Stomach (tissue), 8 donors: ENCODE measurements at regions not wholly inside any gene's neighbourhood (a gene's known extent, or its start where the extent isn't known, plus 50 kb on each side); places are given as distances from the start of the nearest gene placed in this dataset.
"Not testable (repeated sequence)": the region's sequence is repeated elsewhere in the genome, so short reads cannot be mapped to it uniquely, and the experiment has no call there.

Source experiments
- DNase-seq, 2 donors: peaks; one replicate each; pipeline versions ENCODE4 v3.0.0 to v3.0.0-alpha.2; 2013 to 2019
- H3K27ac ChIP-seq, 5 donors: fragments of 200-600 bp in 4 of 5; sonication (generic) in 4 of 5; one replicate each; pipeline ENCODE4 v1.5.1; 2013 to 2019; ENCODE audit warnings: mild to moderate bottlenecking in 1 of 5, moderate library complexity in 1 of 5
- H3K27me3 ChIP-seq, 3 donors: fragments of 200-600 bp; sonication (generic); one replicate each; pipeline ENCODE4 v1.5.1; 2017 to 2019; ENCODE audit warnings: mixed run types in 1 of 3
- H3K36me3 ChIP-seq, 4 donors: fragments of 200-600 bp; sonication (generic); 1 replicate in 3 of 4; 2 replicates in 1 of 4; pipeline ENCODE4 v1.5.1; 2016 to 2019
- H3K4me1 ChIP-seq, 4 donors: fragments of 200-600 bp; sonication (generic); one replicate each; pipeline ENCODE4 v1.5.1; 2016 to 2019
- H3K4me3 ChIP-seq, 4 donors: fragments of 200-600 bp; sonication (generic) in 3 of 4; one replicate each; pipeline ENCODE4 v1.5.1; 2016 to 2019; ENCODE audit warnings: mild to moderate bottlenecking in 1 of 4
- H3K9me3 ChIP-seq, 4 donors: fragments of 200-600 bp; sonication (generic); one replicate each; pipeline ENCODE4 v1.5.1; 2016 to 2019
- EP300 ChIP-seq: sonication (generic); formaldehyde crosslinking; IDR thresholded peaks from one replicate; pipeline ENCODE4 v1.6.1; 2017; ENCODE audit warnings: antibody characterized with exemption
- POLR2A ChIP-seq, 4 donors: fragments of 450-650 bp; IDR thresholded peaks; one replicate each; pipeline ENCODE4 v1.6.1; 2016; ENCODE audit warnings: antibody characterized with exemption in 4 of 4, control low read depth in 2 of 4, mild to moderate bottlenecking in 1 of 4, moderate library complexity in 1 of 4
- POLR2AphosphoS5 ChIP-seq, 3 donors: sonication (generic); formaldehyde crosslinking; IDR thresholded peaks; one replicate each; pipeline ENCODE4 v1.6.1; 2016; ENCODE audit warnings: antibody characterized with exemption in 3 of 3
- WGBS, 5 donors: extraction: QIAGEN DNeasy Blood & Tissue Kit in 3 of 5; methylation state at CpG; one replicate each; pipeline versions ENCODE4 v1.1.5 to v1.1.7; 2013 to 2018; 5-methylcytosine and 5-hydroxymethylcytosine counted together
- intact Hi-C: fragments of 100-400 bp; cut with DNase I; formaldehyde crosslinking; loops from one replicate; pipeline ENCODE4 v1.15.1; 2023; ENCODE audit warnings: low total_unique reads
- TF ChIP-seq, protein P1 (sequence below), 7 experiments: fragments of 450-650 bp in 4 of 7; fragments of 200-600 bp in 3 of 7; sonication (generic) in 3 of 7; IDR thresholded peaks; one replicate each; pipeline ENCODE4 v1.5.1; 2016 to 2019; ENCODE audit warnings: antibody characterized with exemption in 7 of 7, control low read depth in 2 of 7, mild to moderate bottlenecking in 1 of 7
- donor health status: healthy with polysubstance abuse.
- donor health status: Bipolar disorder and iron deficiency.
- donor health status: healthy.

DNA sequence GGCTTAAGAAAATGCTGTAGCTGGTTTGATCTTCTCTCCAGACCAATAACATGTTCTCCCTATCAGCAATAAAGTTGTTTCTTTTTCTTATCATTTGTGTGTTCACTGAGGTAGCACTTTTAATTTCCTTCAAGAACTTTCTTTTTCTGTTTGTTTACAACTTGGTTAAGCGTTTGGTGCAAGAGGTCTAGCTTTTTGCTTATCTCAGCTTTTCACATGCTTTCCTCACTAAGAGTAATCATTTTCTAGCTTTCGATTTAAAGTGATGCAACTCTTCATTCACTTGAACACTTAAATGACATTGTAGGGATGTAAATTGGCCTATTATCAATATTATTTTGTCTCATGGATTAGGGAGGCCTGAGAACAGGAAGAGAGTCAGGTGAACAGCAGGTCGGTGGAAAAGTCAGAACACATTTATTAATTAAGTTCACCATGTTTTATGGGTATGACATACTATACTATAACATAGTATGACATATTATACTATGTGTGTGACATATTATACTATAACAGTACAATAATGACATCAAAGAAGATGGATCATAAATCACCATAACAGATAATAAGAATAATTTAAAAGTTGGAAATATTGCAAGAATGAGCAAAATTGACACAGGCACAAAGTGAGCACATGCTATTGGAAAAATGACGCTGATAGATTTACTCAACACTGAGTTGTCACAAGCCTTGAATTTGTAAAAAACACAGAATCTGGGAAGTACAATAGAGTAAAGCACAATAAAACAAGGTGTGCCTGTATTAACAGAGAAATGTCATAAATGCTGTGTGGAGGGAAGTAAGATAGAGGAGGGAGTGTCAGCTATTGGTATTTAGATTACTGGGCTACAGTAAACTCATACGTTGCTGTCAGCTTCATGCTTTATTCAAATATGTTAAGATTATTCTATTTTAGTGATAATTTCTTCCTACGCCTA lies 218.6 kb upstream of the SLC7A11 start:
- WGBS, 5 donors: 56 to 68% (median 58%) methylated on average over 6 of the region's 6 CpGs
- DNase-seq: peak in 1 of 2 donors; percentile 7
- H3K4me1 ChIP-seq: no peaks in the 10 kb centered on the region
- no peaks in the 10 kb centered on the region for H3K36me3 ChIP-seq
- intact Hi-C loops: no loop called here
- TF ChIP-seq, protein P1, sequence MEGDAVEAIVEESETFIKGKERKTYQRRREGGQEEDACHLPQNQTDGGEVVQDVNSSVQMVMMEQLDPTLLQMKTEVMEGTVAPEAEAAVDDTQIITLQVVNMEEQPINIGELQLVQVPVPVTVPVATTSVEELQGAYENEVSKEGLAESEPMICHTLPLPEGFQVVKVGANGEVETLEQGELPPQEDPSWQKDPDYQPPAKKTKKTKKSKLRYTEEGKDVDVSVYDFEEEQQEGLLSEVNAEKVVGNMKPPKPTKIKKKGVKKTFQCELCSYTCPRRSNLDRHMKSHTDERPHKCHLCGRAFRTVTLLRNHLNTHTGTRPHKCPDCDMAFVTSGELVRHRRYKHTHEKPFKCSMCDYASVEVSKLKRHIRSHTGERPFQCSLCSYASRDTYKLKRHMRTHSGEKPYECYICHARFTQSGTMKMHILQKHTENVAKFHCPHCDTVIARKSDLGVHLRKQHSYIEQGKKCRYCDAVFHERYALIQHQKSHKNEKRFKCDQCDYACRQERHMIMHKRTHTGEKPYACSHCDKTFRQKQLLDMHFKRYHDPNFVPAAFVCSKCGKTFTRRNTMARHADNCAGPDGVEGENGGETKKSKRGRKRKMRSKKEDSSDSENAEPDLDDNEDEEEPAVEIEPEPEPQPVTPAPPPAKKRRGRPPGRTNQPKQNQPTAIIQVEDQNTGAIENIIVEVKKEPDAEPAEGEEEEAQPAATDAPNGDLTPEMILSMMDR (IDR thresholded peaks at IDR 0.05): no peak
- TF ChIP-seq POLR2AphosphoS5 (IDR thresholded peaks at IDR 0.05): no peak
- TF ChIP-seq POLR2A (IDR thresholded peaks at IDR 0.05): no peak
- TF ChIP-seq EP300: no peak
- H3K4me3 ChIP-seq: no peak overlapping the region
- no peaks in the 10 kb centered on the region for H3K27me3 ChIP-seq
- no peak overlapping the region for H3K27ac ChIP-seq
- no peaks in the 10 kb centered on the region for H3K9me3 ChIP-seq

DNA sequence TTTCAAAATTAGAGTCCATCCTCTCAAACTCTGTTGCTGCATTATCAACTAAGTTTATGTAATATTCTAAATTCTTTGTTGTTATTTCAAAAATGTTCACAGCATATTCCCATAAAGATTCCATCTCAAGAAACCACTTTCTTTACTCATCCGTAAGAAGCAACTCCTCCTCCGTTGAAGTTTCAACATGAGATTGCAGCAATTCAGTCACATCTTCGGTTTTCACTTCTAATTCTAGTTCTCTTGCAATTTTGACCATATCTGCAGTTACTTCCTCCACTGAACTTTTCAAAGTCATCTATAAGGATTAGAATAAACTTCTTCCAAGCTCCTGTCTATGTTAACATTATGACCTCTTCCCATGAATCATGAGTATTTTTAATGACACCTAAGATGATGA lies 216.6 kb upstream of the SLC7A11 start:
- no peak overlapping the region for H3K27ac ChIP-seq
- TF ChIP-seq POLR2AphosphoS5 (IDR thresholded peaks at IDR 0.05) (no peak), POLR2A (IDR thresholded peaks at IDR 0.05) (no peak)
- TF ChIP-seq, protein P1 (IDR thresholded peaks at IDR 0.05): no peak
- H3K36me3 ChIP-seq: no peaks in the 10 kb centered on the region
- H3K4me3 ChIP-seq: no peak overlapping the region
- DNase-seq: no peak
- H3K27me3 ChIP-seq: no peaks in the 10 kb centered on the region
- intact Hi-C loops: no loop called here
- WGBS, 5 donors: 65 to 89% (median 84%) methylated on average over 3 of the region's 3 CpGs
- H3K4me1 ChIP-seq: no peaks in the 10 kb centered on the region
- no peaks in the 10 kb centered on the region for H3K9me3 ChIP-seq

DNA sequence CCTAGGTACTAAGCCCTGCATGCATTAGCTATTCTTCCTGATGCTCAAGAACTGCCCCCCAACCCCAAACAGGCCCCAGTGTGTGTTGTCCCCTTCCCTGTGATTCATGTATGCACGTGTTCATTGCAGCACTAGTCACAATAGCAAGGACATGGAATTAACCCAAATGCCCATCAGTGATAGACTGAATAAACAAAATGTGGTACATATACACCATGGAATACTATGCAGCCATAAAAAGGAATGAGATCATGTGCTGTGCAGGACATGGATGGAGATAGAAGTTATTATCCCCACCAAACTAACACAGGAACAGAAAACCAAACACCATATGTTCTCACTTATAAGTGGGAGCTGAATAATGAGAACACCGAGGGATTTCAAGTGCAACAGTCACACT lies 214.2 kb upstream of the SLC7A11 start:
- WGBS, 5 donors: 78 to 98% (median 95%) methylated on average over 2 of the region's 2 CpGs
- H3K4me3 ChIP-seq, H3K4me1 ChIP-seq, H3K36me3 ChIP-seq, H3K27ac ChIP-seq, H3K27me3 ChIP-seq, DNase-seq, H3K9me3 ChIP-seq, intact Hi-C loops: not testable (repeated sequence)

DNA sequence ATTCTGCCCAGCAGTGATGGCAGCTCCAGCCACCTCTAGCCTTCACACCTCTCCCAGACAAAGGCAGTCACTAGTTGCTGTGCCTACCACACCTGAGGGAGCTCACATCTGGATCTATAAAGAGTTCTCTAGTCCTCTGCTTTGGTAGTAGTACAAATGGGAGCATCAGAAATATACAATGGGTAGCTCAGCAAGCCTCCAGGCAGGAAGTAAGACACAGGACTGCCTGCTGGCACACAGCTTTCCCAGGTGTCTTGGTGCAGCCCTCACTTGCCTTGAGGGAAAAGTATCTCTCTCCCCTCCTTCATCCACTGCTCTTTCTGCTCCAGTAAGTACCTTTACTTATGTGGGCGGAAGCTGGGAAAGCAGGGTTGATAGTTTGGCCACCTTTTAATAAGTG lies 212.9 kb upstream of the SLC7A11 start:
- no peaks in the 10 kb centered on the region for H3K36me3 ChIP-seq
- 83 to 100% (median 98%) methylated on average over 1 of the region's 1 CpG for WGBS, 5 donors
- H3K4me1 ChIP-seq: no peaks in the 10 kb centered on the region
- H3K4me3 ChIP-seq: no peak overlapping the region
- H3K27ac ChIP-seq: no peak overlapping the region
- H3K9me3 ChIP-seq: no peaks in the 10 kb centered on the region
- H3K27me3 ChIP-seq: no peaks in the 10 kb centered on the region
- no peak for TF ChIP-seq POLR2A (IDR thresholded peaks at IDR 0.05)
- TF ChIP-seq, protein P1 (IDR thresholded peaks at IDR 0.05): no peak
- TF ChIP-seq POLR2AphosphoS5 (IDR thresholded peaks at IDR 0.05): no peak
- TF ChIP-seq EP300: no peak
- DNase-seq: no peak
- intact Hi-C loops: no loop called here

DNA sequence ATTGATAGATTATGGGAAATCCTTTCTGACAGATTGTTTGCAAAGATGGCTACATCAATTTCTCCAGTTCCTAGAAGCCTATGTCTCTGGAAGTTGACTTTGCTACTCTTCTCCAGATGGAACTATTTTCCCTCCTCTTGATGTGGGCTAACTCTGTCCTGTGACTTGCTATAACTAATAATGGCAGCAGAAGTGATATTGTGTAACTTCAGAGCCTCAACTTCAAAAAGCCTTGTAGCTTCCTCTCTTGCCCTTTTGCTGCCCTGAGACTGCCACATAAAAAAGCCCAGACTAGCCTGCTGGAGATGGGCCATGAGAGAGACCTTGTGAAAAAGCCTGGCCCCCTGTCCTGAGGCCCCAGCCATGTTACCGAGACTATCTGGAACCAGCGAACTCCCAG lies 210.7 kb upstream of the SLC7A11 start:
- WGBS, 5 donors: 81 to 93% (median 91%) methylated on average over 2 of the region's 2 CpGs

More for the DNA sequence above, 210.7 kb upstream of the SLC7A11 start:
- intact Hi-C loops: no loop called here
- Histone ChIP-seq H3K4me1 (no peaks in the 10 kb centered on the region), H3K36me3 (no peaks in the 10 kb centered on the region), H3K27ac (no peak overlapping the region), H3K27me3 (no peaks in the 10 kb centered on the region), H3K4me3 (no peak overlapping the region), H3K9me3 (no peaks in the 10 kb centered on the region)
- no peak for DNase-seq
- TF ChIP-seq EP300 (no peak), POLR2AphosphoS5 (IDR thresholded peaks at IDR 0.05) (no peak), POLR2A (IDR thresholded peaks at IDR 0.05) (no peak)
- TF ChIP-seq, protein P1 (IDR thresholded peaks at IDR 0.05): no peak
